ENCODE measurements at regions not wholly inside any gene's neighbourhood (a gene's known extent, or its start where the extent isn't known, plus 50 kb on each side); places are given as distances from the start of the nearest gene placed in this dataset.

DNA sequence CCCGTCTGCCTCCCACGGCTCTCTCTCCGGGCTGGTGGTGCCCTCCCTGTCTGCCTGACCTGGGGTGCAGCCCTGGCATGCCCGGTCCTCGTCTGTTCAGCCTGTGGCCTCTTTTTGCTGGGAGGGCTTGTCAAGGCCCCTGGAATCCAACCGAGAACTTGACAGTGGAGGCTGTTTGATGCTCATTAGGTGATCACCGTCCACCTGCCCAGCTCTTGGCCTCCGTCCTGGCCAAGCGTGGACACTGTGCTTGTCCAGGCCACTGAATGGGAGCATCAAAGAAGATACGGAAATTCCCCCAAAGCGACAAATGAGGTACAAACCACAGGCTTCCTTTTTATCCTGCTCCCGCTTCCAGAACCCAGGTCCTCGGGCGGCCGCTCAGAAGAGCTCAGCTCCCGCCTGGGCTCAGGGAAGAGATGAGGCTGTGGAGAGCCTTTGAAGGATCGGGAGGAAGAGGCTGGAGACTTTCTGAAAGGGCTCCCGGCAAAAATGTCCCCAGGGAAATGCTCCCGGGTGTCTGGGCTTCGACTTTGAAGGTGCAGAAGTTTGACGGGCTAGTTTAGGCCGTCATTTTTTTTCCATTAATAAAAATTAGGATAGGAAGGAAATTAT is 1273.9 kb downstream of the BRD1 start:
- no peak for TF ChIP-seq SPI1 (IDR thresholded peaks at IDR 0.05; ENCODE audit: low read depth, low read length)
- TF ChIP-seq POLR2A (IDR thresholded peaks at IDR 0.05; ENCODE audit: low read depth, low read length) = no peak
- TF ChIP-seq POLR2AphosphoS5 (IDR thresholded peaks at IDR 0.05; ENCODE audit: low read depth, low read length) = no peak
- TF ChIP-seq TAF1 (IDR thresholded peaks at IDR 0.05; ENCODE audit: low read depth, low read length) = no peak
- TF ChIP-seq PAX5 (IDR thresholded peaks at IDR 0.05; ENCODE audit: insufficient read depth, low read length, severe bottlenecking) = no peak

Measured in GM12891 (cell line).